OCI-LY7 (cell line): ENCODE measurements at regions not wholly inside any gene's neighbourhood (a gene's known extent, or its start where the extent isn't known, plus 50 kb on each side); places are given as distances from the start of the nearest gene placed in this dataset.

ENCODE experiments used
- BruUV-seq: library from RNA; stranded (reverse); fragments of 400-500 nt; replicated peaks from 2 replicates; lab custom pipeline; 2021; lab: Mats Ljungman, UMichigan
- CTCF ChIA-PET: fragments of 300-600 bp; sonication (Branson Sonifier 250); formaldehyde crosslinking; loops from one replicate; lab custom pipeline; 2022; ENCODE audit warnings: antibody characterized with exemption; ENCODE audit not compliant: unreplicated experiment; lab: Charles Lee
- POLR2A ChIA-PET: fragments of 300-600 bp; sonication (Branson Sonifier 250); formaldehyde crosslinking; loops from one replicate; lab custom pipeline; 2022; ENCODE audit warnings: antibody characterized with exemption; lab: Charles Lee
- DNase-seq: peaks from one replicate; pipeline ENCODE4 v3.0.0-alpha.2; 2015; ENCODE audit warnings: low spot score
- H2AFZ ChIP-seq: fragments of 200-600 bp; sonication (generic), shearing (Covaris generic); 2 replicates; pipeline ENCODE4 v1.6.1; 2014; ENCODE audit warnings: mild to moderate bottlenecking, antibody characterized with exemption, low read length, moderate library complexity
- H3K27ac ChIP-seq: fragments of 200-600 bp; sonication (generic); 2 replicates; pipeline ENCODE4 v1.5.1; 2014; ENCODE audit warnings: mixed run types, low read depth, mild to moderate bottlenecking, moderate library complexity, low read length, inconsistent platforms; ENCODE audit not compliant: poor library complexity, severe bottlenecking
- H3K36me3 ChIP-seq: fragments of 200-600 bp; sonication (generic); 2 replicates; pipeline ENCODE4 v1.6.1; 2014; ENCODE audit warnings: mild to moderate bottlenecking, antibody characterized with exemption, low read length, moderate library complexity, mixed read lengths; ENCODE audit not compliant: insufficient read depth
- H3K4me1 ChIP-seq: fragments of 200-600 bp; sonication (generic); 2 replicates; pipeline ENCODE4 v1.5.1; 2014; ENCODE audit warnings: mild to moderate bottlenecking, low read length; ENCODE audit not compliant: insufficient read depth, poor library complexity, severe bottlenecking
- H3K4me2 ChIP-seq: fragments of 200-600 bp; sonication (generic); 2 replicates; pipeline ENCODE4 v1.6.1; 2014; ENCODE audit warnings: mild to moderate bottlenecking, low read length
- H3K4me3 ChIP-seq: fragments of 200-600 bp; sonication (generic); 2 replicates; pipeline ENCODE4 v1.5.1; 2014; ENCODE audit warnings: mild to moderate bottlenecking, low read depth, low read length; ENCODE audit not compliant: poor library complexity, severe bottlenecking
- H3K79me2 ChIP-seq: fragments of 200-600 bp; sonication (generic); 2 replicates; pipeline ENCODE4 v1.6.1; 2016; ENCODE audit warnings: low read depth, mild to moderate bottlenecking, low read length, moderate library complexity, mixed read lengths; ENCODE audit not compliant: insufficient read depth
- H3K9me2 ChIP-seq: fragments of 200-600 bp; sonication (generic); 2 replicates; pipeline ENCODE4 v1.6.1; 2016; ENCODE audit warnings: mild to moderate bottlenecking, low read length, mixed read lengths; ENCODE audit not compliant: insufficient read depth
- H3K9me3 ChIP-seq: fragments of 200-600 bp; sonication (generic); 2 replicates; pipeline ENCODE4 v1.6.1; 2014; ENCODE audit warnings: mild to moderate bottlenecking, mixed run types, low read length, mixed read lengths
- H4K20me1 ChIP-seq: fragments of 200-600 bp; sonication (generic); 2 replicates; pipeline ENCODE4 v1.6.1; 2014; ENCODE audit warnings: mild to moderate bottlenecking, antibody characterized with exemption, low read length, moderate library complexity, mixed read lengths; ENCODE audit not compliant: insufficient read depth
- CTCF ChIP-seq: fragments of 200-600 bp; sonication (generic); conservative IDR thresholded peaks from 2 replicates; pipeline ENCODE4 v1.5.1; 2014; ENCODE audit warnings: mild to moderate bottlenecking, antibody characterized with exemption, low read length, moderate library complexity, mixed read lengths
- EZH2phosphoT487 ChIP-seq: fragments of 200-600 bp; sonication (generic); IDR thresholded peaks from 2 replicates; pipeline ENCODE4 v1.6.1; 2018; ENCODE audit warnings: low read depth, borderline replicate concordance, mild to moderate bottlenecking, mixed run types, antibody characterized with exemption, low read length, moderate library complexity, mixed read lengths
- intact Hi-C: fragments of 100-400 bp; cut with micrococcal nuclease; formaldehyde crosslinking; loops from one replicate; pipeline ENCODE4 v1.10.0; 2022; ENCODE audit not compliant: unreplicated experiment

- no peak for DNase-seq
- CTCF ChIA-PET, result no interaction called here
- TF ChIP-seq CTCF (no peak), EZH2phosphoT487 (no peak)
- Histone ChIP-seq H3K4me2 (no peak overlapping the region), H3K9me3 (no peaks in the 10 kb centered on the region), H3K9me2 (no peaks in the 10 kb centered on the region), H3K36me3 (no peaks in the 10 kb centered on the region), H3K27ac (no peak overlapping the region), H3K4me3 (no peak overlapping the region), H3K4me1 (no peaks in the 10 kb centered on the region), H3K79me2 (no peaks in the 10 kb centered on the region), H4K20me1 (no peaks in the 10 kb centered on the region), H2AFZ (no peak overlapping the region)
- BruUV-seq, result no TSS peak
- intact Hi-C loops, result no loop called here
- POLR2A ChIA-PET, result no interaction called here
These were observed 533.4 kb downstream of the MATN1 start for GRCh38 chr1:30189818-30190500.

GRCh38 chr1:30188999-30189398, 534.4 kb downstream of the MATN1 start:
- no TSS peak for BruUV-seq

More at GRCh38 chr1:30188999-30189398, 534.4 kb downstream of the MATN1 start:
- intact Hi-C loops, result no loop called here
- no peaks in the 10 kb centered on the region for H3K9me2 ChIP-seq
- no peaks in the 10 kb centered on the region for H4K20me1 ChIP-seq
- POLR2A ChIA-PET, result no interaction called here
- no peaks in the 10 kb centered on the region for H3K79me2 ChIP-seq
- no peak for DNase-seq
- CTCF ChIA-PET, result interaction anchor here (0.5 kb wide), 1 partner anchor 260 kb away, joined by 3 read pairs; no protein-coding TSS in a partner anchor
- H3K4me2 ChIP-seq, result no peak overlapping the region
- H3K4me3 ChIP-seq, result no peak overlapping the region
- no peak overlapping the region for H2AFZ ChIP-seq
- H3K36me3 ChIP-seq, result no peaks in the 10 kb centered on the region
- no peaks in the 10 kb centered on the region for H3K9me3 ChIP-seq
- no peaks in the 10 kb centered on the region for H3K4me1 ChIP-seq
- TF ChIP-seq CTCF (no peak), EZH2phosphoT487 (no peak)
- H3K27ac ChIP-seq, result no peak overlapping the region
